ENCODE measurements at regions not wholly inside any gene's neighbourhood (a gene's known extent, or its start where the extent isn't known, plus 50 kb on each side); places are given as distances from the start of the nearest gene placed in this dataset.

- Histone ChIP-seq H3K4me3 (no peak overlapping the region), H3K79me2 (ENCODE audit: control insufficient read depth, insufficient read depth, low read length) (no peaks in the 10 kb centered on the region), H3K27me3 (ENCODE audit: control insufficient read depth in 2 of 2, insufficient read depth in 2 of 2, low read length in 2 of 2) (no peaks in the 10 kb centered on the region), H2AFZ (ENCODE audit: low read depth, low read length) (no peak overlapping the region), H3K9me3 (replicated peaks; ENCODE audit: control insufficient read depth, insufficient read depth, low read depth, low read length) (no peaks in the 10 kb centered on the region), H3K4me2 (ENCODE audit: insufficient read depth, low read length) (no peak overlapping the region), H3K9ac (ENCODE audit: insufficient read depth in 1 of 2, low read depth in 2 of 2, low read length in 2 of 2) (no peak overlapping the region), H3K36me3 (ENCODE audit: control insufficient read depth, insufficient read depth, low read length) (no peaks in the 10 kb centered on the region), H3K27ac (ENCODE audit: extremely low read depth, low read depth, low read length) (no peak overlapping the region), H4K20me1 (replicated peaks; ENCODE audit: control insufficient read depth, insufficient read depth, low read length) (no peaks in the 10 kb centered on the region), H3K9me1 (ENCODE audit: control insufficient read depth, insufficient read depth, low read length) (no peaks in the 10 kb centered on the region), H3K4me1 (replicated peaks in 1 of 2; ENCODE audit: control insufficient read depth in 2 of 2, insufficient read depth in 2 of 2, low read length in 2 of 2) (peaks cover 0 to 3% of the 10 kb centered on the region in 2 experiments; a peak in 2 of 5 replicates)
- WGBS (ENCODE audit: insufficient coverage, low coverage, missing lambda C conversion rate), result 70% methylated on average over 10 of the region's 12 CpGs
- ChIA-PET POLR2A (no interaction called here), CTCF (ENCODE audit: low intra/inter-chr PET ratio) (no interaction called here)
- FAIRE-seq, result no peak
- in situ Hi-C loops (cut with MboI) (no loop called here), intact Hi-C loops (cut with micrococcal nuclease) (no loop called here)
- DNase-seq (ENCODE audit: extremely low read depth in 1 of 4, low spot score in 3 of 4), result no peak
- no peak for ATAC-seq
- TF ChIP-seq FOXM1 (IDR thresholded peaks at IDR 0.05; ENCODE audit: low read depth) (no peak), FOXM1 (CRISPR knock-in tag; IDR thresholded peaks at IDR 0.05; ENCODE audit: low read depth) (no peak), FOXP4 (CRISPR knock-in tag; IDR thresholded peaks at IDR 0.05; ENCODE audit: borderline replicate concordance) (no peak), HDAC8 (tag; IDR thresholded peaks at IDR 0.05) (no peak), NR4A1 (CRISPR knock-in tag; IDR thresholded peaks at IDR 0.05) (no peak), NR4A1 (tag; IDR thresholded peaks at IDR 0.05) (no peak), NFE2L1 (tag; IDR thresholded peaks at IDR 0.05; ENCODE audit: borderline replicate concordance, low read depth) (no peak), HDAC2 (IDR thresholded peaks at IDR 0.05) (no peak), ZNF507 (tag; conservative IDR thresholded peaks at IDR 0.05) (no peak), ZNF561 (CRISPR knock-in tag; conservative IDR thresholded peaks at IDR 0.05) (no peak), SNRNP70 (optimal IDR thresholded peaks at IDR 0.05; ENCODE audit: low read depth, low read length) (no peak), SRSF7 (optimal IDR thresholded peaks at IDR 0.05; ENCODE audit: low read depth, low read length) (no peak), STAT5A (IDR thresholded peaks at IDR 0.05; ENCODE audit: borderline replicate concordance, low read length) (no peak), ZNF41 (CRISPR knock-in tag; conservative IDR thresholded peaks at IDR 0.05) (no peak), ATF4 (CRISPR knock-in tag; IDR thresholded peaks at IDR 0.05) (no peak), NBN (IDR thresholded peaks at IDR 0.05; ENCODE audit: low read depth) (no peak), PREB (CRISPR knock-in tag; IDR thresholded peaks at IDR 0.05) (no peak), NEUROD1 (IDR thresholded peaks at IDR 0.05; ENCODE audit: borderline replicate concordance, low read depth, low read length, partially characterized antibody) (no peak), ZC3H4 (CRISPR knock-in tag; IDR thresholded peaks at IDR 0.05; ENCODE audit: borderline replicate concordance) (no peak), THRA (IDR thresholded peaks at IDR 0.05) (no peak)
- no TSS peak for BruUV-seq (replicated peaks)
Measured at GRCh38 chr10:3950676-3951275, 165.8 kb upstream of the KLF6 start.

Measured in K562 (cell line).